ENCODE measurements at regions not wholly inside any gene's neighbourhood (a gene's known extent, or its start where the extent isn't known, plus 50 kb on each side); places are given as distances from the start of the nearest gene placed in this dataset.
"Not testable (repeated sequence)": the region's sequence is repeated elsewhere in the genome, so short reads cannot be mapped to it uniquely, and the experiment has no call there.

DNA sequence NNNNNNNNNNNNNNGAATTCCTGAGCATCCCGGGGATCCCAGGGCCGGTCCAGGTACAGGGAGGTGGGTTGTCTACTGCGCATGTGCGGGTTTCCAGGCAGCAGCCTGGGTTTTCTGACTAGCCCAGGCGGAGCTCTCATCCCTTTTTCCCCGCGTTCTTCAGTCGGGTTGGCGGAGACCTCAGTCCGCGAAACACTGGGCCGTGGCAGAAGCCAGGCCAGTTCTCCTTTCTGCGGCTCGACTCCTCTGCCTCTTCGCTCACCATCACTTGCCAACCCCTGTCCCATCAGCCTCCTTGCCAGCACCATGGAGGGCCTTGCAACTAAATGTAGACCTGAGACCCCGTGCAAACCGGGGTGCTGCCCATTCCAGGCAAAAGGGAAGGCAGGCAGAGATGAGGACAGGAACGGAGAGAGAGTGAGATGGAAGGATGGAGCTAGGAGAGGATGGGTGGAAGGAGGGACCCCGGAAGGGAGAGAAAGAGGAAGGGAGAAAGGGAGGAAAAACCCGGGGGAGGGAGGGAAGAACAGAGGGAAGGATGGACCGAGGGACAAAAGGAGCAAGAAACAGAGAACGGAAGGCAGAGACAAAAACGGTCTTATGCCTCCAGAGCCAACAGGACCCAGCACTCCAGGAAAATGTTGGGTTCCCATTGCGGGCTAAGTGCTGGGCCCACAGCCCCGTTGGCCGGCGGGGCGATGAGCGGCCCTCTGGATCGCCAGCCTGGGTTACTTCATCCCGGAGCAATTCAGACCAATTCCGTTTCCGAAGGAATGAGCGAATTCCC, 445.4 kb upstream of the DEFB115 start:
- Histone ChIP-seq H3K4me3 (ENCODE audit: low read length) (no peak overlapping the region), H3K4me1 (ENCODE audit: control insufficient read depth, insufficient read depth, low read length) (no peaks in the 10 kb centered on the region), H3K36me3 (ENCODE audit: control insufficient read depth, insufficient read depth, low read length, severe bottlenecking) (no peaks in the 10 kb centered on the region), H3K9me3 (ENCODE audit: control insufficient read depth, low read length) (no peaks in the 10 kb centered on the region), H3K27me3 (replicated peaks; ENCODE audit: control insufficient read depth, insufficient read depth, low read length) (peaks cover 6% of the 10 kb centered on the region), H3K9ac (ENCODE audit: low read length) (no peak overlapping the region)
- peak; percentile 35 for DNase-seq (ENCODE audit: low read depth)

DNA sequence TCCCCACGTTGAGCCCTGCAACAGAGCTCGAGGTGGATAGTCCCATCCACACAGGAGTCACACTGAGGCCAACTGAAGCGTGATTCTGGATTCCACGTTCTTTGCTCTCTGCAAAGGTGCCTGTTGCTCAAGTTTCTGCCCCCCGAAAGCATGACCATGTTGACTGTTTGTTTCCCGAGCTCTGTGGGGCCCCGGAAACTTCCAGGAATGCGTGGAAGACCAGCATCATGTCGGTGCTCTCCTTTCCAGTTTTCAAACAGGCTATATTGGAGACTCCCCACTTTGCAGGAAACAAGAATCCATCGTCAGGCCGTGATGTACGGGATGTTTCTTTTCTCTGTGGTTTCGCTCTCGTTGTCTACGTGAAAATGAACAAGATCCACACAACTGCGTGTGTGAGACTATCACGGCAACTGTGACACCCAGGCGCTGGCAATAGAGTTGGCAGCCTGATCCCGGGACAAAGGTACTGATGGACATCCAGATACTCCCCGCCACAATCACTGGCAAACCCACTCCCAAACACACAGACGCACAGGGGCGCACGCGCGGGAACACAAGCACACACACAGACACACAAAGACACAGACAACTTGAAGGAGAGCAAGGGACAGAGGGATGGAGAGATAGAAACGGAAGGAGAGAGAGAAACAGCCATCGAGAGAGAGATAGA, 444.6 kb upstream of the DEFB115 start:
- H3K4me3 ChIP-seq (ENCODE audit: low read length), result no peak overlapping the region
- DNase-seq (ENCODE audit: low read depth), result no peak
- no peaks in the 10 kb centered on the region for H3K9me3 ChIP-seq (ENCODE audit: control insufficient read depth, low read length)
- H3K9ac ChIP-seq (ENCODE audit: low read length), result no peak overlapping the region
- no peaks in the 10 kb centered on the region for H3K36me3 ChIP-seq (ENCODE audit: control insufficient read depth, insufficient read depth, low read length, severe bottlenecking)
- no peaks in the 10 kb centered on the region for H3K4me1 ChIP-seq (ENCODE audit: control insufficient read depth, insufficient read depth, low read length)
- H3K27me3 ChIP-seq (replicated peaks; ENCODE audit: control insufficient read depth, insufficient read depth, low read length), result peaks cover 6% of the 10 kb centered on the region

- not testable (repeated sequence) for H3K4me3 ChIP-seq (ENCODE audit: low read length); H3K36me3 ChIP-seq (ENCODE audit: control insufficient read depth, insufficient read depth, low read length, severe bottlenecking); H3K9ac ChIP-seq (ENCODE audit: low read length); H3K27me3 ChIP-seq (replicated peaks; ENCODE audit: control insufficient read depth, insufficient read depth, low read length); DNase-seq (ENCODE audit: low read depth); H3K9me3 ChIP-seq (ENCODE audit: control insufficient read depth, low read length); H3K4me1 ChIP-seq (ENCODE audit: control insufficient read depth, insufficient read depth, low read length)
Observed at GRCh38 chr20:30813412-30814311, 443.8 kb upstream of the DEFB115 start.

DNA sequence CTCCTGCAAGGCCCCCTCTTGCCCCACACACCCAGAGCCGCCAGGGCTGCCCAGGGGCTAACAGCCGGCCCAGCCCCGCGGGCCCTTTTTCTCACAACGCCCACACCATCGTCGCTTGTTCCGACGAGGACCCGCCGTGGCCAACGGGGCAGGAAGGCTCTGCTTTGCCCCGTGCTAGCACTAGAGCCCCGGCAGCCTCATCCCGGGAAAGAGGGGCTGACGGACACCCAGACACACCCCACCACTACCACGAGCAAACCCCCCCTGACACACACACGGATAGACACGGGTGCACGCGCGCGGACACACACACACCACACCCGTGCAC, 443.2 kb upstream of the DEFB115 start:
- not testable (repeated sequence) for H3K4me3 ChIP-seq (ENCODE audit: low read length); H3K27me3 ChIP-seq (replicated peaks; ENCODE audit: control insufficient read depth, insufficient read depth, low read length); H3K9ac ChIP-seq (ENCODE audit: low read length); H3K9me3 ChIP-seq (ENCODE audit: control insufficient read depth, low read length); H3K4me1 ChIP-seq (ENCODE audit: control insufficient read depth, insufficient read depth, low read length); DNase-seq (ENCODE audit: low read depth); H3K36me3 ChIP-seq (ENCODE audit: control insufficient read depth, insufficient read depth, low read length, severe bottlenecking)

- not testable (repeated sequence) for H3K9ac ChIP-seq (ENCODE audit: low read length); H3K4me1 ChIP-seq (ENCODE audit: control insufficient read depth, insufficient read depth, low read length); H3K27me3 ChIP-seq (replicated peaks; ENCODE audit: control insufficient read depth, insufficient read depth, low read length); DNase-seq (ENCODE audit: low read depth); H3K4me3 ChIP-seq (ENCODE audit: low read length); H3K36me3 ChIP-seq (ENCODE audit: control insufficient read depth, insufficient read depth, low read length, severe bottlenecking); H3K9me3 ChIP-seq (ENCODE audit: control insufficient read depth, low read length)
Observed at GRCh38 chr20:30815027-30815576, 442.4 kb upstream of the DEFB115 start.

DNA sequence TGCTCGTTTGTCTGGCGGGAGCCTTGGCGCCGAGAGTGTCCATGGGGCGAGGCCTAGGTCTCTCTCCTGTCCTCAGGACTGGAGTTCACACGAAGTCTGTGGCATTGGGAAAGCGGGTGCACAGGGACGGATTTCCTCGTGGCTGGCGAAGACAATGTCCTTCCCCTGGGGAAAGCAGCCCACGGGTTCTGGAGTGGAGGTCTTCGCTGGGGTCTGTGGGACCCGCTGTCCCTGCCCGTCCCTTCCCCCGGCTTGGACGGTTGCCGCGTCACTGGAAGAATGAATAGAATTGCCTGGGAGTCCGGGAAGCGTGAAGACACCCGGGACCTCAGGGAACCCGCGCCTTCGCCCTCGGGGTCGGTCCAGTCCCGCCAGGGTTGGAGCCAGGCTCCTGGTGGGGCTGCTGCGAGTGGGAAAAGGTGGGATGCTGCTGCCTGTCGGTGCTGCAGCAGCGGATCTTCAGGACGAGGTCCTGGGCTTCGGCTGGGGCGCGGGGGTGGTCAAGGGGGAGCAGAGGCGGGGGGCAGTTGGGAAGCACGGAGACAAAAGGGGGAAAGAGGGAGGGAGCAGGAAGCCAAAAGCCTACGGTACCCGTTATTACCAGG, 441.8 kb upstream of the DEFB115 start:
- no peak overlapping the region for H3K4me3 ChIP-seq (ENCODE audit: low read length)
- DNase-seq (ENCODE audit: low read depth), result no peak
- no peaks in the 10 kb centered on the region for H3K4me1 ChIP-seq (ENCODE audit: control insufficient read depth, insufficient read depth, low read length)
- H3K9me3 ChIP-seq (ENCODE audit: control insufficient read depth, low read length), result no peaks in the 10 kb centered on the region
- H3K36me3 ChIP-seq (ENCODE audit: control insufficient read depth, insufficient read depth, low read length, severe bottlenecking), result no peaks in the 10 kb centered on the region
- no peak overlapping the region for H3K9ac ChIP-seq (ENCODE audit: low read length)
- peaks cover 6% of the 10 kb centered on the region for H3K27me3 ChIP-seq (replicated peaks; ENCODE audit: control insufficient read depth, insufficient read depth, low read length)

GRCh38 chr20:30816182-30816645, 441.2 kb upstream of the DEFB115 start:
- H3K9ac ChIP-seq (ENCODE audit: low read length), result no peak overlapping the region
- no peak for DNase-seq (ENCODE audit: low read depth)
- H3K9me3 ChIP-seq (ENCODE audit: control insufficient read depth, low read length), result no peaks in the 10 kb centered on the region
- H3K4me1 ChIP-seq (ENCODE audit: control insufficient read depth, insufficient read depth, low read length), result peaks cover 1% of the 10 kb centered on the region
- H3K4me3 ChIP-seq (ENCODE audit: low read length), result no peak overlapping the region
- H3K36me3 ChIP-seq (ENCODE audit: control insufficient read depth, insufficient read depth, low read length, severe bottlenecking), result no peaks in the 10 kb centered on the region
- H3K27me3 ChIP-seq (replicated peaks; ENCODE audit: control insufficient read depth, insufficient read depth, low read length), result peaks cover 6% of the 10 kb centered on the region

- H3K9me3 ChIP-seq (ENCODE audit: control insufficient read depth, low read length); H3K9ac ChIP-seq (ENCODE audit: low read length); H3K36me3 ChIP-seq (ENCODE audit: control insufficient read depth, insufficient read depth, low read length, severe bottlenecking); H3K27me3 ChIP-seq (replicated peaks; ENCODE audit: control insufficient read depth, insufficient read depth, low read length); H3K4me3 ChIP-seq (ENCODE audit: low read length): not testable (repeated sequence)
- H3K4me1 ChIP-seq (ENCODE audit: control insufficient read depth, insufficient read depth, low read length), result peaks cover 11% of the 10 kb centered on the region
- peak; percentile 19 for DNase-seq (ENCODE audit: low read depth)
Observed at GRCh38 chr20:30821615-30822014, 435.8 kb upstream of the DEFB115 start.

DNA sequence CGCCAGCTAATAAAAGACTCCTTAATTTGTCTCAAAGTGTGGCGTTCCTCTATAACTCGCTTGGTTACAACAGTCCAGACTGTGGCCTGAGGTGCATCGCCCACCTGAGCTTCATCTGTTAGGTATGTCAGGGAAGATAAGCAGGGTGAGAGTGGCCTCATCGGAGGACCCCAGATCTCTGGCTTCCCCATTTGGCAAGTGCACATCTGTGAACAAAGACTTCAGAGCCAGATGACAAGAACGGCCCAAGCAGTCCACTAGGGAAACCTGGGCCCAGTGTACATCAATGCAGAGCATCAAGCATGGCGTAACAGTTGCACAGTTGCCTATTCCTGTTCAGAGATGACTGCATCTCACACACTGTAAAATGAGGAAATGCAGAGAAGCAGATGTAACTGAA, 432.8 kb upstream of the DEFB115 start:
- not testable (repeated sequence) for H3K36me3 ChIP-seq (ENCODE audit: control insufficient read depth, insufficient read depth, low read length, severe bottlenecking); H3K4me3 ChIP-seq (ENCODE audit: low read length); H3K9ac ChIP-seq (ENCODE audit: low read length); DNase-seq (ENCODE audit: low read depth); H3K9me3 ChIP-seq (ENCODE audit: control insufficient read depth, low read length); H3K27me3 ChIP-seq (replicated peaks; ENCODE audit: control insufficient read depth, insufficient read depth, low read length)
- peaks cover 11% of the 10 kb centered on the region for H3K4me1 ChIP-seq (ENCODE audit: control insufficient read depth, insufficient read depth, low read length)

DNA sequence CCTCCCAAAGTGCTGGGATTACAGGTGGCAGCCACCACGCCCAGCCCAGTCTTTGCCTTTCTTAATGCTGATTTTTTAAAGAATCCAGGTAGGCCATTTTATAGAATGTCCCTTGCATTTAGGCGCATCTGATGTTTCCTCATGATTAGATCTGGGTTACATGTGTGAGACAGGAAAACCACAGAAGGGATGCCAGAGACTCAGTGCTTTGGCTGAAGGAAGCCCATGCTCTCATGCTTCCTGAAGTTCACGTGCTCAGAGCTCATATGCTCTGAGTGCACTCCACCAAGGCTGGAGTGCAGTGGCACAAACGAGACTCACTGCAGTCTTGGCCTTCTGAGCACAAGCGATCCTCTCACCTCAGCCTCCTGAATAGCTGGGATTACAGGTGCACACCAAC, 411.5 kb upstream of the DEFB115 start:
- not testable (repeated sequence) for H3K36me3 ChIP-seq (ENCODE audit: control insufficient read depth, insufficient read depth, low read length, severe bottlenecking); DNase-seq (ENCODE audit: low read depth); H3K9me3 ChIP-seq (ENCODE audit: control insufficient read depth, low read length); H3K4me3 ChIP-seq (ENCODE audit: low read length); H3K27me3 ChIP-seq (replicated peaks; ENCODE audit: control insufficient read depth, insufficient read depth, low read length); H3K4me1 ChIP-seq (ENCODE audit: control insufficient read depth, insufficient read depth, low read length); H3K9ac ChIP-seq (ENCODE audit: low read length)

DNA sequence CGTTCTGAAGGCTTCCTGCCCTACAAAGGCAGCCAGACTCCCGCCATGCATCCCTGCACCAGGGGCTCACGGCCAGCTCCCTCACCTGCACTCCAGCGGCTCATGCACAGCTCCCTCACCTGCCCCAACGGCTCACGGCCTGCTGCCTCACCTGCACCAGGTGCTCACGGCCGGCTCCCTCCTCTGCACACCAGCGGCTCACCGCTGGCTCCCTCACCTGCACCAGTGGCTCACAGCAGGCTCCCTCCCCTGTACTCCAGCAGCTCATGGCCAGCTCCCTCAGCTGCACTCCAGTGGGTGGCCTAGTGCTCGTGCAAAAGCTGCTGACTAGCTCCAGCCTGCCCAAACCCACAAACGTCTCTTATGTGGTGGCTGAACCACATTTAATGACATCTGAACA, 389.2 kb upstream of the DEFB115 start:
- H3K9me3 ChIP-seq (ENCODE audit: control insufficient read depth, low read length); H3K4me1 ChIP-seq (ENCODE audit: control insufficient read depth, insufficient read depth, low read length); H3K4me3 ChIP-seq (ENCODE audit: low read length); H3K36me3 ChIP-seq (ENCODE audit: control insufficient read depth, insufficient read depth, low read length, severe bottlenecking); DNase-seq (ENCODE audit: low read depth); H3K27me3 ChIP-seq (replicated peaks; ENCODE audit: control insufficient read depth, insufficient read depth, low read length); H3K9ac ChIP-seq (ENCODE audit: low read length): not testable (repeated sequence)
